SJCRH30 (cell line): ENCODE measurements at regions not wholly inside any gene's neighbourhood (a gene's known extent, or its start where the extent isn't known, plus 50 kb on each side); places are given as distances from the start of the nearest gene placed in this dataset.
"Not testable (repeated sequence)": the region's sequence is repeated elsewhere in the genome, so short reads cannot be mapped to it uniquely, and the experiment has no call there.

Experiments
- DNase-seq, 2 experiments: peaks; one replicate each; pipeline ENCODE4 v3.0.0-alpha.2; 2015 to 2020
- H3K27ac ChIP-seq: fragments of 250-450 bp; sonication (Bioruptor Pico); 2 replicates; pipeline ENCODE4 v1.5.1; 2020; ENCODE audit warnings: mild to moderate bottlenecking, moderate library complexity
- H3K27me3 ChIP-seq: fragments of 250-450 bp; sonication (Bioruptor Pico); 2 replicates; pipeline ENCODE4 v1.5.1; 2020; ENCODE audit warnings: mild to moderate bottlenecking, moderate library complexity
- H3K36me3 ChIP-seq: fragments of 250-450 bp; sonication (Bioruptor Pico); 2 replicates; pipeline ENCODE4 v1.5.1; 2020; ENCODE audit warnings: mild to moderate bottlenecking, moderate library complexity
- H3K4me1 ChIP-seq: fragments of 250-450 bp; sonication (Bioruptor Pico); 2 replicates; pipeline ENCODE4 v1.5.1; 2020; ENCODE audit warnings: mild to moderate bottlenecking, moderate library complexity
- H3K4me3 ChIP-seq: fragments of 250-450 bp; sonication (Bioruptor Pico); 2 replicates; pipeline ENCODE4 v1.5.1; 2020; ENCODE audit warnings: mild to moderate bottlenecking, moderate library complexity
- H3K9me3 ChIP-seq: fragments of 250-450 bp; sonication (Bioruptor Pico); replicated peaks from 2 replicates; pipeline ENCODE4 v1.5.1; 2020; ENCODE audit warnings: mild to moderate bottlenecking, moderate library complexity

- Histone ChIP-seq H3K4me1 (no peaks in the 10 kb centered on the region), H3K27ac (no peak overlapping the region), H3K36me3 (no peaks in the 10 kb centered on the region), H3K9me3 (no peaks in the 10 kb centered on the region), H3K4me3 (no peak overlapping the region), H3K27me3 (no peaks in the 10 kb centered on the region)
- no peak for DNase-seq
Measured at GRCh38 chr18:1488394-1488793, 583.7 kb downstream of the ADCYAP1 start.

- Histone ChIP-seq H3K4me1 (no peaks in the 10 kb centered on the region), H3K4me3 (no peak overlapping the region), H3K36me3 (no peaks in the 10 kb centered on the region), H3K9me3 (no peaks in the 10 kb centered on the region), H3K27me3 (no peaks in the 10 kb centered on the region), H3K27ac (no peak overlapping the region)
- no peak for DNase-seq
Measured at GRCh38 chr18:1488957-1489356, 584.3 kb downstream of the ADCYAP1 start.

DNA sequence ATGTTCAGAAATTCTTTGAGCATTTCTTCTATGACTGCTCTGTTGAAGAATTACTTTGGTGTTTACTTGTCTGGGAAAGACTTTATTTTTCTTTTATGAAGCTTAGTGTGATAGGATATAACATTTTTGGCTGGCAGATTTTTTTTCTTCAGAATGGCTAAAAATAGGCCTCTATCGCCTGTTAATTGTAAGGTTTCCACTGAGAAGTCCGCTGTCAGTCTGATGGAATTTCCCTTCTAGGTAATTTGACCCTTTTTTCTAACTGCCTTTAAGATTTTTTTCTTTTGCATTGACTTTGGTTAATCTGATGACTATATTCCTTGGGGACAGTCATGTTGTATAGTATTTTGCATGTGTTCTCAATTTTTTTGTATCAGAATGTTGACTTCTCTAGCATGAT, 590.7 kb downstream of the ADCYAP1 start:
- no peaks in the 10 kb centered on the region for H3K9me3 ChIP-seq
- H3K27ac ChIP-seq = no peak overlapping the region
- H3K4me1 ChIP-seq = no peaks in the 10 kb centered on the region
- no peak overlapping the region for H3K4me3 ChIP-seq
- no peaks in the 10 kb centered on the region for H3K36me3 ChIP-seq
- no peak for DNase-seq
- no peaks in the 10 kb centered on the region for H3K27me3 ChIP-seq

GRCh38 chr18:1496096-1496495, 591.4 kb downstream of the ADCYAP1 start:
- DNase-seq = no peak

DNA sequence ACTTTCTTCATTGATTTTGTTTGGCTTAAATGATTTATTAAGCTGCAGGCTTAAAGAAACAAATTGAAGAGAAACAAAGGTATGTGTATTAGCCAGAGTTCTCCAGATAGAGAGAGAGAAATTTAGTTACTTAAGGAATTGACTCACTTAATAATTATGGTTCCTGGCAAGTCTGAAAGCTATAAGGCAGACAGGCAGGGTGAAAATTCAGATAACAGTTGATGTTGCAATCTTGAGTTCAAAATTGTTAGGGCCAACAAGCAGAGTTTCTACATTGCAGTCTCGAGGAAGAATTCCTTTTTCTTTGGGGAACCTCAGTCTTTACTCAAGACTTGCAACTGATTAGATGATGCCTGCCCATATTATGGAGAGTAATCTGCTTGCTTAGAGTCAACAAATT, 593.5 kb downstream of the ADCYAP1 start:
- Histone ChIP-seq H3K36me3 (no peaks in the 10 kb centered on the region), H3K9me3 (no peaks in the 10 kb centered on the region), H3K27ac (no peak overlapping the region), H3K27me3 (no peaks in the 10 kb centered on the region), H3K4me1 (no peaks in the 10 kb centered on the region), H3K4me3 (no peak overlapping the region)
- DNase-seq = no peak

More at GRCh38 chr18:1496096-1496495, 591.4 kb downstream of the ADCYAP1 start:
- no peaks in the 10 kb centered on the region for H3K4me1 ChIP-seq
- H3K27me3 ChIP-seq = no peaks in the 10 kb centered on the region
- no peak overlapping the region for H3K27ac ChIP-seq
- H3K4me3 ChIP-seq = no peak overlapping the region
- H3K36me3 ChIP-seq = no peaks in the 10 kb centered on the region
- no peaks in the 10 kb centered on the region for H3K9me3 ChIP-seq

DNA sequence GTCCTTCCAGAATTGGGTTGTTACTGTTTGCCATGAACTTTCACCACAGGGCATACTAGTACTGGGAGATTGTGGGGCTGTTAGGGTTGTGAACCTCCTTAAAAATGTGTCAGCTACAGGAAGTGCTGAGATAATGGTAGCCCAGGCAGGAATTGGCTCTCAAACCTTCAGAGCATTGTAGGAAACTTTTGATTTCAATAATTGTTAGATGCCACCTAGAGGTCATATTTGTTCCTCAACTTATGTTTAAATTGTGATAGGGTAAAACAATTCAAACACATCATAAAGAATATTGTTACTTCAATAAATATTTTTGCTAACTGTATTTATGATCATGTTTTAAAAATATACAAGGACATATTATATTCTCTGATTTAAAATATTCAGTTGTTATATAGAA, 594.6 kb downstream of the ADCYAP1 start:
- no peaks in the 10 kb centered on the region for H3K36me3 ChIP-seq
- DNase-seq = no peak
- H3K27me3 ChIP-seq = no peaks in the 10 kb centered on the region
- no peak overlapping the region for H3K27ac ChIP-seq
- no peaks in the 10 kb centered on the region for H3K4me1 ChIP-seq
- H3K9me3 ChIP-seq = no peaks in the 10 kb centered on the region
- H3K4me3 ChIP-seq = no peak overlapping the region

GRCh38 chr18:1503847-1504246, 599.2 kb downstream of the ADCYAP1 start:
- DNase-seq = no peak
- Histone ChIP-seq H3K4me1 (no peaks in the 10 kb centered on the region), H3K36me3 (no peaks in the 10 kb centered on the region), H3K27ac (no peak overlapping the region), H3K9me3 (no peaks in the 10 kb centered on the region), H3K27me3 (no peaks in the 10 kb centered on the region), H3K4me3 (no peak overlapping the region)

GRCh38 chr18:1505856-1506255, 601.2 kb downstream of the ADCYAP1 start:
- H3K27me3 ChIP-seq = no peaks in the 10 kb centered on the region
- DNase-seq = no peak
- no peaks in the 10 kb centered on the region for H3K4me1 ChIP-seq
- no peaks in the 10 kb centered on the region for H3K9me3 ChIP-seq
- H3K4me3 ChIP-seq = no peak overlapping the region
- no peak overlapping the region for H3K27ac ChIP-seq
- H3K36me3 ChIP-seq = no peaks in the 10 kb centered on the region

GRCh38 chr18:1510542-1511179, 606.0 kb downstream of the ADCYAP1 start:
- Histone ChIP-seq H3K27ac (no peak overlapping the region), H3K27me3 (no peaks in the 10 kb centered on the region), H3K36me3 (no peaks in the 10 kb centered on the region), H3K9me3 (no peaks in the 10 kb centered on the region), H3K4me3 (no peak overlapping the region), H3K4me1 (no peaks in the 10 kb centered on the region)
- DNase-seq = no peak

GRCh38 chr18:1511619-1512311, 607.1 kb downstream of the ADCYAP1 start:
- no peaks in the 10 kb centered on the region for H3K36me3 ChIP-seq
- no peaks in the 10 kb centered on the region for H3K9me3 ChIP-seq
- H3K4me1 ChIP-seq = no peaks in the 10 kb centered on the region
- DNase-seq = peak in 1 of 2 experiments; percentile 6
- no peak overlapping the region for H3K4me3 ChIP-seq
- no peaks in the 10 kb centered on the region for H3K27me3 ChIP-seq
- no peak overlapping the region for H3K27ac ChIP-seq

- H3K4me1 ChIP-seq = no peaks in the 10 kb centered on the region
- H3K4me3 ChIP-seq = no peak overlapping the region
- H3K27me3 ChIP-seq = no peaks in the 10 kb centered on the region
- no peaks in the 10 kb centered on the region for H3K9me3 ChIP-seq
- no peak overlapping the region for H3K27ac ChIP-seq
- no peaks in the 10 kb centered on the region for H3K36me3 ChIP-seq
- no peak for DNase-seq
Measured at GRCh38 chr18:1513519-1513918, 608.8 kb downstream of the ADCYAP1 start.

- DNase-seq, H3K4me3 ChIP-seq, H3K27me3 ChIP-seq, H3K27ac ChIP-seq, H3K9me3 ChIP-seq, H3K4me1 ChIP-seq, H3K36me3 ChIP-seq: not testable (repeated sequence)
Measured at GRCh38 chr18:1521588-1522248, 617.0 kb downstream of the ADCYAP1 start.

- Histone ChIP-seq H3K27ac (no peak overlapping the region), H3K4me1 (no peaks in the 10 kb centered on the region), H3K36me3 (no peaks in the 10 kb centered on the region), H3K27me3 (no peaks in the 10 kb centered on the region), H3K9me3 (no peaks in the 10 kb centered on the region), H3K4me3 (no peak overlapping the region)
- no peak for DNase-seq
Measured at GRCh38 chr18:1522249-1522615, 617.6 kb downstream of the ADCYAP1 start.

DNA sequence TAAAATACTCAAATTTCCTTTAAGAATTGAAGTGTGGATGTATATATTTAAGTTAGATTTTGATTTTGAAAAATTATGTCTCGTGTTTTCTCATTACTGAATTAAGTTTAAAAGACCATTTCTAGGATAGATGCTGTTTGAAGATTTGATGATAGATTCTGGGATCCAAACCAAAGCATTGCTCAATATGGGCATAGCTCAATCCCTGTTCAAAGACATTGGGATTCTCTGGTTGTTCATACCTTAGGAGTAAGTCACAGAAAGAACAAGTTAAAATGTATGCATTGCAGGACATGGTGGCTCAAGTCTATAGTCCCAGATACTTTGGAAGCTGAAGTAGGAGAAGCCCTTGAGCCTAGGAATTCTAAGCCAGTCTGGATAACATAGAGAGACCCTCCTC, 622.3 kb downstream of the ADCYAP1 start:
- H3K9me3 ChIP-seq = no peaks in the 10 kb centered on the region
- H3K4me1 ChIP-seq = no peaks in the 10 kb centered on the region
- H3K4me3 ChIP-seq = no peak overlapping the region
- no peaks in the 10 kb centered on the region for H3K36me3 ChIP-seq
- no peak overlapping the region for H3K27ac ChIP-seq
- DNase-seq = no peak
- H3K27me3 ChIP-seq = no peaks in the 10 kb centered on the region

GRCh38 chr18:1527805-1528204, 623.1 kb downstream of the ADCYAP1 start:
- Histone ChIP-seq H3K27me3 (no peaks in the 10 kb centered on the region), H3K36me3 (no peaks in the 10 kb centered on the region), H3K27ac (no peak overlapping the region), H3K4me1 (no peaks in the 10 kb centered on the region), H3K4me3 (no peak overlapping the region), H3K9me3 (no peaks in the 10 kb centered on the region)
- no peak for DNase-seq

GRCh38 chr18:1528447-1528846, 623.8 kb downstream of the ADCYAP1 start:
- DNase-seq = no peak
- Histone ChIP-seq H3K4me1 (no peaks in the 10 kb centered on the region), H3K9me3 (no peaks in the 10 kb centered on the region), H3K4me3 (no peak overlapping the region), H3K27me3 (no peaks in the 10 kb centered on the region), H3K36me3 (no peaks in the 10 kb centered on the region), H3K27ac (no peak overlapping the region)
